ENCODE measurements at regions not wholly inside any gene's neighbourhood (a gene's known extent, or its start where the extent isn't known, plus 50 kb on each side); places are given as distances from the start of the nearest gene placed in this dataset.

GRCh38 chr12:58252914-58253313 lies 311.5 kb downstream of the ATP23 start:
- Mint-ChIP-seq H3K27ac (no peak overlapping the region), H3K4me1 (no peaks in the 10 kb centered on the region), H3K27me3 (peaks cover 16 to 22% of the 10 kb centered on the region in 2 donors), H3K36me3 (no peaks in the 10 kb centered on the region), H3K9me3 (no peaks in the 10 kb centered on the region), H3K4me3 (no peak overlapping the region)
- ChIA-PET CTCF (interaction anchor here in 1 of 2 donors (0.6 kb wide), 1 partner anchor 136 kb away, joined by 3 read pairs; no protein-coding TSS in a partner anchor), POLR2A (no interaction called here)
- H3K36me3 ChIP-seq (ENCODE audit: control insufficient read depth in 2 of 2, extremely low read depth in 1 of 2, insufficient read depth in 1 of 2, low read length in 1 of 2) = no peaks in the 10 kb centered on the region
- ATAC-seq (replicated peaks in 1 of 4) (no peak), DNase-seq (no peak)
- no peaks in the 10 kb centered on the region for H3K9me3 ChIP-seq
- H3K4me1 ChIP-seq (ENCODE audit: control insufficient read depth in 1 of 2, extremely low read depth in 1 of 2, insufficient read depth in 2 of 2, low read length in 2 of 2) = no peaks in the 10 kb centered on the region
- H3K4me3 ChIP-seq (ENCODE audit: control insufficient read depth in 1 of 2, extremely low read depth in 1 of 2, low read length in 1 of 2) = no peak overlapping the region
- WGBS (ENCODE audit: insufficient coverage) = 86% methylated on average over 1 of the region's 2 CpGs
- peaks cover 0 to 3% of the 10 kb centered on the region in 2 experiments for H3K27me3 ChIP-seq (replicated peaks in 1 of 2; ENCODE audit: control insufficient read depth in 2 of 2, extremely low read depth in 1 of 2, insufficient read depth in 2 of 2, low read length in 1 of 2)
- no peak overlapping the region for H3K27ac ChIP-seq (ENCODE audit: low read length)

DNA sequence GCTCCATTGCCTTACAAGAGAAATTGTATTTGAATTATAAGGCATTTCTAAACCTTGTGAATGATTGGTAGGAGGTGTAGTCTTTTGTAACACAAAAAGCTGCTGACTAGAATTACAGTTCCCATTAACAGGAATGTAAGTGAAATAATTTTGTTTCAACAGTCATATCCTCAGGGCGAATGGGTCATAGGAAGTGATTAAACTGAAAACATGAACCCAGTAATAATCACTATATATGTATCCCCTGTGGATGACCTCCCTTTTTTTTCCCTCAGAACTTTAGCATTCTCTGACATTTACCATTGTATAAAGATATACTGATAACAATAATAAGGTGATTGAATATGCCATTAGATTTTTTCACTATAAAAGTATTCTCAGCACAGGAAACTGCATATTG lies 312.3 kb downstream of the ATP23 start:
- H3K27me3 ChIP-seq (replicated peaks in 1 of 2; ENCODE audit: control insufficient read depth in 2 of 2, extremely low read depth in 1 of 2, insufficient read depth in 2 of 2, low read length in 1 of 2) = peaks cover 0 to 3% of the 10 kb centered on the region in 2 experiments
- H3K36me3 Mint-ChIP-seq = no peaks in the 10 kb centered on the region
- ChIA-PET POLR2A (no interaction called here), CTCF (interaction anchor here in 1 of 2 donors (0.6 kb wide), 1 partner anchor 135 kb away, joined by 3 read pairs; no protein-coding TSS in a partner anchor)
- no peaks in the 10 kb centered on the region for H3K36me3 ChIP-seq (ENCODE audit: control insufficient read depth in 2 of 2, extremely low read depth in 1 of 2, insufficient read depth in 1 of 2, low read length in 1 of 2)
- no peak overlapping the region for H3K27ac Mint-ChIP-seq
- no peak overlapping the region for H3K4me3 Mint-ChIP-seq
- no peaks in the 10 kb centered on the region for H3K4me1 ChIP-seq (ENCODE audit: control insufficient read depth in 1 of 2, extremely low read depth in 1 of 2, insufficient read depth in 2 of 2, low read length in 2 of 2)
- H3K4me1 Mint-ChIP-seq = no peaks in the 10 kb centered on the region
- H3K9me3 Mint-ChIP-seq = no peaks in the 10 kb centered on the region
- ATAC-seq (replicated peaks in 1 of 4) (no peak), DNase-seq (no peak)
- no peak overlapping the region for H3K4me3 ChIP-seq (ENCODE audit: control insufficient read depth in 1 of 2, extremely low read depth in 1 of 2, low read length in 1 of 2)
- H3K27me3 Mint-ChIP-seq = peaks cover 16 to 24% of the 10 kb centered on the region in 2 donors
- H3K27ac ChIP-seq (ENCODE audit: low read length) = no peak overlapping the region
- whole genome bisulfite sequencing (ENCODE audit: insufficient coverage) = no CpG with 5 or more reads among the region's 1 CpG
- no peaks in the 10 kb centered on the region for H3K9me3 ChIP-seq

DNA sequence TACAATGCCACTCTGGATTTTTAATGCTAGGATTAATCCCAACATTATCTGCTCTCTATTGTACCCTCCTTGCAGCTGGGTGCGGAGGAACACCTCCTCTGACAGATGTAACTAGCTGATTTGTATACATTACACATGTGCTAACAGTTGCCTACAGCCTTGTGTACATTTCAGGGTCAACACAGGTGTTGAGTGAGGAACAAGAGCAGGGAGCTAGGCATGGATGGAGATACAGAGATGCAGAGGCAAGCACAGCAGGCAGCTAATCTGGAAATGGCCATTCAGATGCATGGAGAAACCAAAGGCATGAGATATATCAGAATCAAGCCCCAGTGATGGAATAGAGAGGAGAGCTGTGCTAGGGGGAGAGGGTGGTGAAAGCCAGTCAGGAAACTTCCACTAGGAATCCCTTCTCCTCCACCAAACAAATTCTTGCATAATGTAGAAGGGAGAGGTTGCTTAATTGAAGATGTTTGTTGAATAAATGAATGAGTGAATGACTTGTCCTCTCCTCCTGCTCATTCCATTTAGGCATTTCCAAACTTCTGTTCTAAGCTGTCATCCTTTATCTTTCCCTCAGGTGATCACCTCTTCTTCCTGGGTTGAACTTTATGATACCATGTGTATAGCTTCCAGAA lies 313.2 kb downstream of the ATP23 start:
- Histone ChIP-seq H3K9me3 (no peaks in the 10 kb centered on the region), H3K4me1 (ENCODE audit: control insufficient read depth in 1 of 2, extremely low read depth in 1 of 2, insufficient read depth in 2 of 2, low read length in 2 of 2) (no peaks in the 10 kb centered on the region), H3K27me3 (replicated peaks in 1 of 2; ENCODE audit: control insufficient read depth in 2 of 2, extremely low read depth in 1 of 2, insufficient read depth in 2 of 2, low read length in 1 of 2) (peaks cover 0 to 3% of the 10 kb centered on the region in 2 experiments), H3K4me3 (ENCODE audit: control insufficient read depth in 1 of 2, extremely low read depth in 1 of 2, low read length in 1 of 2) (no peak overlapping the region), H3K27ac (ENCODE audit: low read length) (no peak overlapping the region), H3K36me3 (ENCODE audit: control insufficient read depth in 2 of 2, extremely low read depth in 1 of 2, insufficient read depth in 1 of 2, low read length in 1 of 2) (no peaks in the 10 kb centered on the region)
- WGBS (ENCODE audit: insufficient coverage) = no CpG with 5 or more reads among the region's 1 CpG
- CTCF ChIA-PET = no interaction called here
- Mint-ChIP-seq H3K4me3 (no peak overlapping the region), H3K27ac (no peak overlapping the region), H3K9me3 (no peaks in the 10 kb centered on the region), H3K27me3 (peaks cover 16 to 24% of the 10 kb centered on the region in 2 donors), H3K36me3 (no peaks in the 10 kb centered on the region), H3K4me1 (no peaks in the 10 kb centered on the region)
- POLR2A ChIA-PET = no interaction called here
- ATAC-seq (replicated peaks in 1 of 4) (no peak), DNase-seq (no peak)

DNA sequence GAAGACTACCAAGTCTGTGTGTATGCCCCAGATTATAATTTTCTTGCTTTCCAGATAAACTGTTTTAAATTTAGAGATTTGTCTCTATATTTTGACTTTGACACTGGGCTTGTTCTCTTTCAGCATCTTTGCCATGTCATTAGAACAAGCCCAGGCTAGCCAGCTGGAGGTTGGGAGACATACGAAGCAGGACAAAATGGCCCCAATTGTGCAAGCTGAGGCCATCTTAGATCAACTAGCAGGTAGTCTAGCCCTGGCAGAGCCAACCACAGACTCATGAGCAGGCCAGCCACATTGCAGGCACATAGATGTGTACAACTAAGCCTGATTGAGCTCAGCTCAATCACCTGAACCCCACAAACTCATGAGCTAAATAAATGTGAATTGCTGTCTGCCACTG lies 321.4 kb downstream of the ATP23 start:
- H3K36me3 Mint-ChIP-seq = no peaks in the 10 kb centered on the region
- H3K9me3 Mint-ChIP-seq = peaks cover 0 to 6% (median 6%) of the 10 kb centered on the region in 3 donors
- 100% methylated on average over 1 of the region's 1 CpG for WGBS (ENCODE audit: insufficient coverage)
- Histone ChIP-seq H3K4me3 (ENCODE audit: control insufficient read depth in 1 of 2, extremely low read depth in 1 of 2, low read length in 1 of 2) (no peak overlapping the region), H3K36me3 (ENCODE audit: control insufficient read depth in 2 of 2, extremely low read depth in 1 of 2, insufficient read depth in 1 of 2, low read length in 1 of 2) (no peaks in the 10 kb centered on the region), H3K27ac (ENCODE audit: low read length) (no peak overlapping the region), H3K9me3 (no peaks in the 10 kb centered on the region), H3K4me1 (ENCODE audit: control insufficient read depth in 1 of 2, extremely low read depth in 1 of 2, insufficient read depth in 2 of 2, low read length in 2 of 2) (no peaks in the 10 kb centered on the region), H3K27me3 (replicated peaks in 1 of 2; ENCODE audit: control insufficient read depth in 2 of 2, extremely low read depth in 1 of 2, insufficient read depth in 2 of 2, low read length in 1 of 2) (peaks cover 0 to 3% of the 10 kb centered on the region in 2 experiments)
- H3K4me3 Mint-ChIP-seq = no peak overlapping the region
- no peak for DNase-seq
- H3K27me3 Mint-ChIP-seq = peaks cover 0 to 8% of the 10 kb centered on the region in 2 donors
- ATAC-seq (replicated peaks in 1 of 4) = no peak
- no peak overlapping the region for H3K27ac Mint-ChIP-seq
- ChIA-PET CTCF (no interaction called here), POLR2A (no interaction called here)
- H3K4me1 Mint-ChIP-seq = no peaks in the 10 kb centered on the region

GRCh38 chr12:58263816-58264215 lies 322.4 kb downstream of the ATP23 start:
- no peak for DNase-seq
- H3K27ac ChIP-seq (ENCODE audit: low read length) = no peak overlapping the region
- peaks cover 0 to 3% of the 10 kb centered on the region in 2 experiments for H3K27me3 ChIP-seq (replicated peaks in 1 of 2; ENCODE audit: control insufficient read depth in 2 of 2, extremely low read depth in 1 of 2, insufficient read depth in 2 of 2, low read length in 1 of 2)
- H3K36me3 ChIP-seq (ENCODE audit: control insufficient read depth in 2 of 2, extremely low read depth in 1 of 2, insufficient read depth in 1 of 2, low read length in 1 of 2) = no peaks in the 10 kb centered on the region
- H3K4me3 Mint-ChIP-seq = no peak overlapping the region
- H3K27me3 Mint-ChIP-seq = peaks cover 3 to 9% of the 10 kb centered on the region in 2 donors
- no peaks in the 10 kb centered on the region for H3K4me1 ChIP-seq (ENCODE audit: control insufficient read depth in 1 of 2, extremely low read depth in 1 of 2, insufficient read depth in 2 of 2, low read length in 2 of 2)
- H3K4me3 ChIP-seq (ENCODE audit: control insufficient read depth in 1 of 2, extremely low read depth in 1 of 2, low read length in 1 of 2) = no peak overlapping the region
- no peaks in the 10 kb centered on the region for H3K36me3 Mint-ChIP-seq
- WGBS (ENCODE audit: insufficient coverage) = no CpG with 5 or more reads among the region's 1 CpG
- ChIA-PET CTCF (no interaction called here), POLR2A (no interaction called here)
- no peak for ATAC-seq (replicated peaks in 1 of 4)
- peaks cover 0 to 6% (median 6%) of the 10 kb centered on the region in 3 donors for H3K9me3 Mint-ChIP-seq
- H3K4me1 Mint-ChIP-seq = no peaks in the 10 kb centered on the region
- H3K27ac Mint-ChIP-seq = no peak overlapping the region
- H3K9me3 ChIP-seq = no peaks in the 10 kb centered on the region

- H3K27me3 Mint-ChIP-seq = peaks cover 4 to 10% of the 10 kb centered on the region in 2 donors
- Histone ChIP-seq H3K27me3 (replicated peaks in 1 of 2; ENCODE audit: control insufficient read depth in 2 of 2, extremely low read depth in 1 of 2, insufficient read depth in 2 of 2, low read length in 1 of 2) (no peaks in the 10 kb centered on the region), H3K9me3 (no peaks in the 10 kb centered on the region), H3K4me3 (ENCODE audit: control insufficient read depth in 1 of 2, extremely low read depth in 1 of 2, low read length in 1 of 2) (no peak overlapping the region), H3K36me3 (ENCODE audit: control insufficient read depth in 2 of 2, extremely low read depth in 1 of 2, insufficient read depth in 1 of 2, low read length in 1 of 2) (no peaks in the 10 kb centered on the region), H3K4me1 (ENCODE audit: control insufficient read depth in 1 of 2, extremely low read depth in 1 of 2, insufficient read depth in 2 of 2, low read length in 2 of 2) (no peaks in the 10 kb centered on the region), H3K27ac (ENCODE audit: low read length) (no peak overlapping the region)
- H3K4me1 Mint-ChIP-seq = no peaks in the 10 kb centered on the region
- ATAC-seq (replicated peaks in 1 of 4) = no peak
- H3K36me3 Mint-ChIP-seq = no peaks in the 10 kb centered on the region
- peaks cover 1 to 6% (median 6%) of the 10 kb centered on the region in 3 donors for H3K9me3 Mint-ChIP-seq
- ChIA-PET CTCF (no interaction called here), POLR2A (no interaction called here)
- no peak overlapping the region for H3K4me3 Mint-ChIP-seq
- no peak for DNase-seq
- H3K27ac Mint-ChIP-seq = no peak overlapping the region
Measured at GRCh38 chr12:58268069-58268468, 326.7 kb downstream of the ATP23 start.

GRCh38 chr12:58269476-58269875 lies 328.1 kb downstream of the ATP23 start:
- H3K27ac ChIP-seq (ENCODE audit: low read length) = no peak overlapping the region
- no peaks in the 10 kb centered on the region for H3K4me1 ChIP-seq (ENCODE audit: control insufficient read depth in 1 of 2, extremely low read depth in 1 of 2, insufficient read depth in 2 of 2, low read length in 2 of 2)
- Mint-ChIP-seq H3K36me3 (no peaks in the 10 kb centered on the region), H3K4me3 (no peak overlapping the region), H3K27ac (no peak overlapping the region), H3K4me1 (no peaks in the 10 kb centered on the region), H3K27me3 (peaks cover 4 to 10% of the 10 kb centered on the region in 2 donors), H3K9me3 (peaks cover 1 to 6% (median 6%) of the 10 kb centered on the region in 3 donors)
- H3K4me3 ChIP-seq (ENCODE audit: control insufficient read depth in 1 of 2, extremely low read depth in 1 of 2, low read length in 1 of 2) = no peak overlapping the region
- 57% methylated on average over 1 of the region's 2 CpGs for WGBS (ENCODE audit: insufficient coverage)
- ChIA-PET CTCF (no interaction called here), POLR2A (no interaction called here)
- ATAC-seq (replicated peaks in 1 of 4) (no peak), DNase-seq (no peak)
- no peaks in the 10 kb centered on the region for H3K9me3 ChIP-seq
- H3K27me3 ChIP-seq (replicated peaks in 1 of 2; ENCODE audit: control insufficient read depth in 2 of 2, extremely low read depth in 1 of 2, insufficient read depth in 2 of 2, low read length in 1 of 2) = no peaks in the 10 kb centered on the region
- no peaks in the 10 kb centered on the region for H3K36me3 ChIP-seq (ENCODE audit: control insufficient read depth in 2 of 2, extremely low read depth in 1 of 2, insufficient read depth in 1 of 2, low read length in 1 of 2)
